ENCODE measurements at regions not wholly inside any gene's neighbourhood (a gene's known extent, or its start where the extent isn't known, plus 50 kb on each side); places are given as distances from the start of the nearest gene placed in this dataset.
A peak's percentile ranks its signal among the peaks of the same experiment; 100 is the strongest.

DNA sequence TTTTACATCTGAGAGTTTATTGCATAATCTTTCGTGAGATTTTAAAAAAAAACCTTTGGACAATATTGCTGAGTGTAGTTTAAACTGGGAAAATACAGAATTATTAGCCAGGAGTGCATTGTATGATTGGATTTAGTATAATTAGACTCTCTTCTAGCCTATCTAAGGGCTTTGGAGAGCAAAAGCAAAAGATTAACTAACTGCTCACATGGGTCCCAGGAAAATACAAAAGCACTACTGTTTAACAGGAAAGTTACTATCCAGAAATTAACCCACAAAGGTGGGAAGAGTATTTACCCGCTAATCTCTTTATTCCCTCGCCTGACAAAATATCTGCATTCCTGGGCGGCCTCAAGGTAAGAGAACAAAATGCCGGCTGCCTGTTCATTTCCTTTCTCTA lies 309.5 kb downstream of the ATXN7L3B start:
- no peak overlapping the region for H3K4me3 ChIP-seq (ENCODE audit: low read length in 3 of 3)
- no peak overlapping the region for H3K27ac ChIP-seq (ENCODE audit: low read depth in 2 of 2, low read length in 2 of 2)
- TF ChIP-seq, protein P1, sequence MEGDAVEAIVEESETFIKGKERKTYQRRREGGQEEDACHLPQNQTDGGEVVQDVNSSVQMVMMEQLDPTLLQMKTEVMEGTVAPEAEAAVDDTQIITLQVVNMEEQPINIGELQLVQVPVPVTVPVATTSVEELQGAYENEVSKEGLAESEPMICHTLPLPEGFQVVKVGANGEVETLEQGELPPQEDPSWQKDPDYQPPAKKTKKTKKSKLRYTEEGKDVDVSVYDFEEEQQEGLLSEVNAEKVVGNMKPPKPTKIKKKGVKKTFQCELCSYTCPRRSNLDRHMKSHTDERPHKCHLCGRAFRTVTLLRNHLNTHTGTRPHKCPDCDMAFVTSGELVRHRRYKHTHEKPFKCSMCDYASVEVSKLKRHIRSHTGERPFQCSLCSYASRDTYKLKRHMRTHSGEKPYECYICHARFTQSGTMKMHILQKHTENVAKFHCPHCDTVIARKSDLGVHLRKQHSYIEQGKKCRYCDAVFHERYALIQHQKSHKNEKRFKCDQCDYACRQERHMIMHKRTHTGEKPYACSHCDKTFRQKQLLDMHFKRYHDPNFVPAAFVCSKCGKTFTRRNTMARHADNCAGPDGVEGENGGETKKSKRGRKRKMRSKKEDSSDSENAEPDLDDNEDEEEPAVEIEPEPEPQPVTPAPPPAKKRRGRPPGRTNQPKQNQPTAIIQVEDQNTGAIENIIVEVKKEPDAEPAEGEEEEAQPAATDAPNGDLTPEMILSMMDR (IDR thresholded peaks at IDR 0.05; ENCODE audit: borderline replicate concordance, extremely low read depth, insufficient read depth): no peak
- H3K4me1 ChIP-seq (ENCODE audit: control insufficient read depth in 2 of 3, insufficient read depth in 2 of 3, low read depth in 1 of 3, low read length in 3 of 3): no peaks in the 10 kb centered on the region
- no peaks in the 10 kb centered on the region for H3K36me3 ChIP-seq (ENCODE audit: control insufficient read depth in 2 of 3, insufficient read depth in 3 of 3, low read length in 3 of 3)
- DNase-seq (peak in 2 of 5 donors; percentile 13), FAIRE-seq (no peak)
- intact Hi-C loops (cut with DNase I): no loop called here
- no peaks in the 10 kb centered on the region for H3K27me3 ChIP-seq (ENCODE audit: control insufficient read depth, insufficient read depth, low read length)
- H3K9me3 ChIP-seq (ENCODE audit: control insufficient read depth in 2 of 3, insufficient read depth in 1 of 3, low read length in 3 of 3): no peaks in the 10 kb centered on the region
- no peak overlapping the region for H3K9ac ChIP-seq (ENCODE audit: low read length in 3 of 3)

DNA sequence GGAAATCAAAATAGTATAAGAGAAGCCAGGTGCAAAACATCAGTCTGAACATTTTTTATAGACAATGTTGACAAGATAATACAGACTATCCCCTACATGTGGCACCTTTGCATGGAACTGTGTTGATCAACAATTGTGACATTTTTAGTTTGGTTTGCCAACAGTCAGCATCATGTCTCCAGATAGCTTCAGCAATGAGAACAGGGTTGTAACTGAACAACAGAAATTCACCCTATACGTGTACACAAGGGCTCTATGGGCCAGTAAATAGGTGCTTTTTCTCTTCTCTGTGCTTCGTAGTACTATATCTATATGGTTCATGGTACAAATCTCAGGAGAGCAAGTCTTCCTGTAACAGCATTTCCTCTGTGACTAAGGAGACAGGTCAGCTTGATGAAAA lies 310.4 kb downstream of the ATXN7L3B start:
- Histone ChIP-seq H3K4me1 (ENCODE audit: control insufficient read depth in 2 of 3, insufficient read depth in 2 of 3, low read depth in 1 of 3, low read length in 3 of 3) (no peaks in the 10 kb centered on the region), H3K27me3 (ENCODE audit: control insufficient read depth, insufficient read depth, low read length) (no peaks in the 10 kb centered on the region), H3K9ac (ENCODE audit: low read length in 3 of 3) (no peak overlapping the region), H3K9me3 (ENCODE audit: control insufficient read depth in 2 of 3, insufficient read depth in 1 of 3, low read length in 3 of 3) (no peaks in the 10 kb centered on the region), H3K27ac (ENCODE audit: low read depth in 2 of 2, low read length in 2 of 2) (no peak overlapping the region), H3K36me3 (ENCODE audit: control insufficient read depth in 2 of 3, insufficient read depth in 3 of 3, low read length in 3 of 3) (no peaks in the 10 kb centered on the region), H3K4me3 (ENCODE audit: low read length in 3 of 3) (no peak overlapping the region)
- TF ChIP-seq, protein P1 (IDR thresholded peaks at IDR 0.05; ENCODE audit: borderline replicate concordance, extremely low read depth, insufficient read depth): no peak
- intact Hi-C loops (cut with DNase I): no loop called here
- no peak for FAIRE-seq
- no peak for DNase-seq

DNA sequence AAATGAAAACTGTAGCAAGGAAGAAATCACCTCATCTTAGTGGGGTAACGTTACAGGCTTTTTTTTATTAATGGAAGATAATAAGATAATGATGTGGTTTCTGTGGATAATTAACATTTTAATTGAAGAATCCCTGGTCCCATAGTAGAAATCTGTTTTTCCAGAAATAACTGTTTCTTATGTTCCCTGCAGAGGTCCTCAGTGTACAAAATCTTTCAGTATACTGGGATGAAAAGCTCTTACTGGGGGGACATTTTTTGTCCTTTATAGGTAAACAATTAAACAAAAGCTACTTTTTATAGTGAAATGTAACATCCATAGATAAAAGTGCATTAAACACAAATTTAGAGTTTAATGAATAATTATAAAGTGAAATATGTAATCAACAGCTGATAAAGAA lies 312.2 kb downstream of the ATXN7L3B start:
- H3K4me1 ChIP-seq (ENCODE audit: control insufficient read depth in 2 of 3, insufficient read depth in 2 of 3, low read depth in 1 of 3, low read length in 3 of 3): no peaks in the 10 kb centered on the region
- no peak for FAIRE-seq
- no peak for DNase-seq
- intact Hi-C loops (cut with DNase I): no loop called here
- no peak overlapping the region for H3K9ac ChIP-seq (ENCODE audit: low read length in 3 of 3)
- H3K36me3 ChIP-seq (ENCODE audit: control insufficient read depth in 2 of 3, insufficient read depth in 3 of 3, low read length in 3 of 3): no peaks in the 10 kb centered on the region
- TF ChIP-seq, protein P1 (IDR thresholded peaks at IDR 0.05; ENCODE audit: borderline replicate concordance, extremely low read depth, insufficient read depth): no peak
- no peaks in the 10 kb centered on the region for H3K27me3 ChIP-seq (ENCODE audit: control insufficient read depth, insufficient read depth, low read length)
- no peak overlapping the region for H3K27ac ChIP-seq (ENCODE audit: low read depth in 2 of 2, low read length in 2 of 2)
- no peaks in the 10 kb centered on the region for H3K9me3 ChIP-seq (ENCODE audit: control insufficient read depth in 2 of 3, insufficient read depth in 1 of 3, low read length in 3 of 3)
- no peak overlapping the region for H3K4me3 ChIP-seq (ENCODE audit: low read length in 3 of 3)

DNA sequence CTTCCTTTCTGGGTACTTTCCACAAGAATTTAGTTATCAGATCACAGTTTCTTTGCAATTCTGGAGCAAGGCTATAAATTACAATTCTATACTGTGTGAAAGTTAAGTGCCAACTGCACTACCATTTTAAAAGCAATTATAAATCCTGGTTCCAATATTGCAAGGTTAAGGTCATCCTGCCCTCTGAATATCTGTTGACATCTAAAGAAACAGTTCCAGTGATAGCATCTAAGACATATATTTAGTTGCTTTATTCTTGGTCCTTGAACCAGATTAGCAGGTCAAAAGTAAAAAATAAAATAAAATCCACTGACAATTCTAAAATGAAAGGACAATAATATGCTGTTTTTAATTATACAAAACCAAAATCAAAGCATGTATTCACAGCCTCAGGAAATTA lies 334.2 kb downstream of the ATXN7L3B start:
- H3K27ac ChIP-seq (ENCODE audit: low read depth in 2 of 2, low read length in 2 of 2): no peak overlapping the region
- no peak for DNase-seq
- H3K27me3 ChIP-seq (ENCODE audit: control insufficient read depth, insufficient read depth, low read length): no peaks in the 10 kb centered on the region
- H3K4me3 ChIP-seq (ENCODE audit: low read length in 3 of 3): no peak overlapping the region
- no peaks in the 10 kb centered on the region for H3K4me1 ChIP-seq (ENCODE audit: control insufficient read depth in 2 of 3, insufficient read depth in 2 of 3, low read depth in 1 of 3, low read length in 3 of 3)
- intact Hi-C loops (cut with DNase I): no loop called here
- no peaks in the 10 kb centered on the region for H3K36me3 ChIP-seq (ENCODE audit: control insufficient read depth in 2 of 3, insufficient read depth in 3 of 3, low read length in 3 of 3)
- no peak for FAIRE-seq
- TF ChIP-seq, protein P1 (IDR thresholded peaks at IDR 0.05; ENCODE audit: borderline replicate concordance, extremely low read depth, insufficient read depth): no peak
- H3K9ac ChIP-seq (ENCODE audit: low read length in 3 of 3): no peak overlapping the region
- H3K9me3 ChIP-seq (ENCODE audit: control insufficient read depth in 2 of 3, insufficient read depth in 1 of 3, low read length in 3 of 3): no peaks in the 10 kb centered on the region
